Amniotic stem cell (primary cell): ENCODE measurements at regions not wholly inside any gene's neighbourhood (a gene's known extent, or its start where the extent isn't known, plus 50 kb on each side); places are given as distances from the start of the nearest gene placed in this dataset.
"Not testable (repeated sequence)": the region's sequence is repeated elsewhere in the genome, so short reads cannot be mapped to it uniquely, and the experiment has no call there.

Experiments used
- DNase-seq: peaks from one replicate; lab custom pipeline; 2025; lab: John Stamatoyannopoulos, UW

DNA sequence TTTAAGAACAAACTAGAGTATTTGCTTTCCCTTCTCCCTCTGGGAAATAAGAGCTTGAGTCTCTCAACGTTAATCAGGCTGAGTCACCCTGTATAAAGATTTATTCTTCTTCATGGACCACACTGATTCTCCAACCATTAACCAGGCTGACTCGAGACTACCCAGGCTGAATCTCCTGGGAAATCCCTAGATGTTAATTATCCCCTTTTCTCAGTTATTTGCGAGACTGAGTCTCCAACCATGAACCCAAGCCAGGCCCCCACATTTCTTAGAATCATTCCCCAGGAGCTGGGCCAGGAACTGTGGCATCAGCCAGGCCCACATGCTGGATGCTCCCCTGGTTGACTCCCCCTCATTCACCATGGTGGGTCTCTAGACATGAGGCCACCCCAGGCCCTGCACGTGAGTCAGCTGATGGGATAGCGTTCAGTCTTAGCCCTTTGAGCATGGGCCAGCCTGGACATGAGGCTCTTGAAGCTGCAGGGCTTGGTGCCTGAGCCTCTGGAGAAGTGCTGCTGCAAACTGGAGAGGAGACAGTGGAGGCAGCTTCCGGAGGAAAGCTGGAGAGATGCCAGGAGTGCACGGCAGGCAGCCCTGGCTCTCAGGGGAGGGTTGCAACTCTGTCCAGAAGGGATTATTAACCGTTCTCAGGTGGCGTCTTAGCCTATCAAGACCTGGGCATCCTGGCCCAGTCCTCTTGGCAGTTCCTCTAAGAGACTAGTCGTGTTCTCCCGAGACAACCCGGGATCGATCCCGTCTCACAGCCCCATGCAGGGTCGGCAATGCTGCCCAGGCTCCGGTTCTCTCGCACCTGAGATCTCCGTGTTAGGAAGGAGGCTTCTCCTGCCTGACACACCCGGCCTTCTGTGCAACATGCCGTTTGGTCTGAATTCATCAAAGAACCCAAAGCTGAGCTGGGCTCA is 296.6 kb downstream of the ADGRD1 start:
- no peak for DNase-seq

DNA sequence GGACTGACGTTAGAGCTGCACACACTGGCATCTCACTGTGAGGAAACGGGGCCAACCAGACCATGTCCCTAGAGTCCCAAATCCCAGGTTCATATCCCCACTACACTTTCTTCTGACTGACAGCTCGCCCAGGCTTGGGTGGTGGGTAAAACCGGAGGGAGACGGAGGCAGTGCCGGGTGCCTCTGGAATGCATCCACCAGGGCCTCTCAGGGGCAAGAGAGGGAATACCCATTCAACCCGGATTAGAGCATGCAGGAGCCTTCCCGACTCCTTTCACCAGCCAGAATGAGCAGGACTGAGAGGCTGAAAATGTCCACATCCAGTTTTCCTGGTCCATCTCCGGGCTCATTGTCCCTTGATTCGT is 297.2 kb downstream of the ADGRD1 start:
- DNase-seq: no peak

DNA sequence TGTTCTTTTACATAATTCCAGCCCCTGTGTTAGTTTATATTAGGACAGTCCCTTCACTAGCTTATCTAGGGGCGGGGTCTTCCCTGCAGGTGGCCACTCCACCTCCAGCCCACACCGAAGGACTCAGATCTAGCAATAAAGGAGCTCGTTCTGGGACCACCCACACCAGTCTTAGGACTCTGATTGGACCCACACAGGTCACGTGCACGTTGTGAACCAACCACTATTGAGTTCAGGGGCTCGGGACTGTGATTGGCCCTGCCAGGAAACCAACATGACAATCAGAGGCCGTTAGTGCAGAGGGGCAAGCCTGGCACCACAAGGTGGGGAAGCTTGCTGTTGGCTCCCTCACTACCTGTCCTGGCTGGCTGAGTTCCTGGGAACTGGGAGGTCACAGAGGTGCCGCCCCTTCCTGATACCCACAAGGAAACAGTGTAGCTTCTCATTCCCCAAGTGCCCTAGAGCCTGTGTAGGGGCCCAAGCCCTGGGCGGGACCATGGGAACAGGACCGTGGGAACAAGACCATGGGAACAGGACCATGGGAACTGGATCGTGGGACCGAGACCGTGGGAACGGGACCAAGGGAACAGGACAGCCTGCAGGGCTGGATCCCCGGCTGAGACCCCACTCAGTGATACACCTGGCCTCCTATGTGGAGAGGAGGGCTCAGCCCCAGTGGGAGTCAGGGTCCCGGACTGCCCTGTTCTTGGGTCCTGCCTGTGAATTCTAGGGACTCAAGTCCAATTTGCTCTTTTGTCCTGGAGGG is 297.8 kb downstream of the ADGRD1 start:
- no peak for DNase-seq

DNA sequence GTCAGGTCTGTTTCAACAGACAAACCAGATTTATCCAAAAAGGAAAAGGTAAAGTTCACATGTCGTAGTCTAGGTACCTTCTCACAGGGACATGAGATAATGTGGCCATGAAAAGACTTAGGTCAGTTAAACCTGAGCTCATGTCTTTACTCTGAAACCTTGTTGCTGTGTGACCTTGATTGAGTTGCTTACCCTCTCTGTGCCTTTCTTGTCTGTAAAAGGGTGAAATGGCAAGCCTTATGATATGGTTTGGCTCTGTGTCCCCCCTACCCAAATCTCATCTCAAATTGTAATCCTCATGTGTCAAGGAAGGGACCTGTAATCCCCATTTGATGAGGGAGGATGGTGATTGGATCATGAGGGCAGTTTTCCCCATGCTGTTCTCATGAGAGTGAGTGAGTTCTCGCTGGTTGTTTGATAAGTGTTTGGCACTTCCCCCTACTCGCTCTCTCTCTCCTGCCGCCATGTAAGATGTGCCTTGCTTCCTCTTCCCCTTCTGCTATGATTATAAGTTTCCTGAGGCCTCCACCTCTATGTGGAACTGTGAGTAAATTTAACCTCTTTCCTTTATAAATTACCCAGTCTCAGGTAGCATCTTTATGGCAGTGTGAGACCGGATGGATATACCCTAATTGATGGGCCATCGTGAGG is 299.8 kb downstream of the ADGRD1 start:
- no peak for DNase-seq

DNA sequence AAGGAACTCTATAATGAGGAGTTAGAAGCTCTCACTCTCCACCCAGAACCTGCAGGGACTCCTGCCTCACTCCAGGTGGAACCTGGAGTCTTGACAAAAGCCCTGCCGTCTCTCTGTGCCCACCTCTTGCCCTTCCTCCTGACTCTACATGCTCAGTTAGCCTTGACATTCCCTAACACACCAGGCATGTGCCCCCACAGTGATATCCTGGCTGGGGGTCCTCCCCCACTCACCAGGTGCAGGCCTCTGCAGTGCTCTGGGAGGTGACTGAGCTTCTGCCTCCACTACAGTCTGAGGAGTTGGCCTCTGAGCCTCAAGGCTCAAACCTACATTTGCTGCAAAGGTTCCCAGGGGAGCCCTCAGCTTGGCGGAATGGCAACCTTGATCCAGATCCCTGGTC is 300.7 kb downstream of the ADGRD1 start:
- DNase-seq: no peak

DNA sequence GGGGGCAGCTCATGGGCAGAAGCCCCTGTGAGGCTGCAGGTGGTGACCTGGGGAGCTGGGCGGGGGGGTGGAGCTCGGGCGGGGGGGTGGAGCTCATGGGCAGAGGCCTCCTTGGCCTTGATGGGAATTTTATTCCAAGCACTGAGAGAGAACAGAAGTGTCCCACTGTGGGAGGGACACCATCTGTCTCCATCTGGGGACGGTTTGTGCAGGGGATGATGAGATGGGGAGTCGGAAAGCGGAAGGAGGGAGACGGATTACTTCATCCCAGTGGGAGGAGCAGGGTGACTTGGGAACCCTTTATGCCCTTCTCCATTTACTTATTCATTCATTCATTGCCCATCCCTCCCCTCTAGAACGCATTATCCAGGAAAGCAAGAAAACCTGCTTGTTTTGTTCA is 304.7 kb downstream of the ADGRD1 start:
- no peak for DNase-seq

DNA sequence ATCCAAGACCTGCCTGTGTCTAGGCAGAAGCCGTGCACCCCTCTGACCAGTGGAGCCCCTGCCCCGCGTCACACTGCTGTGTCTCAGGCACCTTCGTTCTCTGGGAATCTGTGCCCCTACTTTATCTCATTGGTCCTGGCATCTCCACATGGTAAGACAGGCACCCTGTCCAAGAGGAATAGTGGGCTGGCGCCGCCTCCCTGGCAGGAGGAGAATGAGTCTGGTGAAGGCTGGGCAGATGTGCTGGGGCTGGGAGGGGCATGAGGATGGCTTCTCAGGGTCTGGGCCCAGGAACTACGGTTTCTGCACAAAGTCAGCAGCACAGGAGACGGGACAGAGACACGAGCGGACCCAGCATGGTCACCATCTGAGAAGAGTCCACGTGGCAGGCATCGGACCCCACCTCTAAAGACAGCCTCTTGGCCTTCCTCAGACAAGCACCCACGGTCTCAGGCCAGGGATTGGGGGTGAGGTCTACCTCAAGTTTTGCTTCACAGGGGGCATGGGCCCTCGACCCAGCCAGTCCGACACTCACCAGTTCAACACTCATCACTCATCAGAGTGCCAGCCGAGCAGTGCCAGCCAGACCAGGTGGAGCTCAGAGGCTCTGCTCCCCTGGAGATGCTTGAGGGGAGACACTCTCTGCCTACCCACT is 306.7 kb downstream of the ADGRD1 start:
- DNase-seq: no peak

DNA sequence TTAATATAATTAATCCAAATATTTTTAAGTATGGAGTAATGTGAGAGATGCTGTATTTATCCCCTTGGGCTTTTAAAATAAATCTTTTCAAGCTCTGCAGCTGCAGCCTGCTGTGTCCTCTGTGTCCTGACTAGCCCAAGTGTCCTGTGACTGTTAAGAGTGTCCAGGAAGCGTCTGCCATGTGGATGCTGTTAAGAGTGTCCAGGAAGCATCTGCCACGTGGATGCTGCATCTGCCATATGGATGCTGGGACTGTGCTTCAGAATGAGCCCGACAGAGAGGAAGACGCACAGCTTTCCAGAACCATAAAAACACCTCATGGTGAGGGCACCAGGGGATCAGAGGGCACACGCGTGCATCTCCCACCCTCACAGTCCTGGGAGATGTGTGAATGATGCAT is 307.2 kb downstream of the ADGRD1 start:
- no peak for DNase-seq

DNA sequence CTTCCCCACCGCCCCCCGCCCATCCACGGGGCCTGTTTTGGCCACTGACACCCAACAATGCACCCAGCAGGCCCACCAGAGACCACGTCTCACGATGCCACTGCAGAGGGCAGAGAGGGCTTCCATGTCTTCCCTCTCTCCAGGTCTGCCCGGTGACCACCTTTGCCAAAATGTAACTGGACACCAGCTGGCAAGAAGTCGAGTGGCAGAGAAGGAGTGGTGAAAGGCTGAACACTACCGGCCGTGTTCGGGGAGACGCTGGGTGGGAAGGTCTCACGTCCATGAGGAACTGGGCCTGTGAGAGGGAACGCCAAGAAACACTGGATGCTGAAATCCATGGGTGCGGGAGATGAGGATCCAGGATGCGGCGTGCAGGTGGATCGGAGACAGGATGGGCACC is 308.2 kb downstream of the ADGRD1 start:
- DNase-seq: no peak

DNA sequence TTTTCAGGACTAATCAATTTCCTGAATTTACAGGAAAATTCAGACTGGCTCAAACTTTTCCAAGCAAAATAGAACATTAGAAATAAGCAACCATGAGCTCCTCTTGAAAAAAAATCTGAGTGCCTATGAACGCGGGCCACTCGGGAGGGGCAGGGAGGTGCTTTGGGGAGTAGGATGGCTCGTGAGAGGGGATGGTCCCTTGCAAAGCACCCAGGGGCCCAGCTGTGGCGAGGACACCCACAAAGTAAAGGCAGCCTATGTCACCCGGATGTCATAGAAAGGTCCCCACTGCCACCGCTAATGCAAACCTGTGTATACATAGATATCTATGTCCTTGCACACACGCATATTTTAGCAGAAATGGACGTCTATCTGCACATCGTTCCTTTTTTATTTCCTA is 309.9 kb downstream of the ADGRD1 start:
- DNase-seq: no peak

DNA sequence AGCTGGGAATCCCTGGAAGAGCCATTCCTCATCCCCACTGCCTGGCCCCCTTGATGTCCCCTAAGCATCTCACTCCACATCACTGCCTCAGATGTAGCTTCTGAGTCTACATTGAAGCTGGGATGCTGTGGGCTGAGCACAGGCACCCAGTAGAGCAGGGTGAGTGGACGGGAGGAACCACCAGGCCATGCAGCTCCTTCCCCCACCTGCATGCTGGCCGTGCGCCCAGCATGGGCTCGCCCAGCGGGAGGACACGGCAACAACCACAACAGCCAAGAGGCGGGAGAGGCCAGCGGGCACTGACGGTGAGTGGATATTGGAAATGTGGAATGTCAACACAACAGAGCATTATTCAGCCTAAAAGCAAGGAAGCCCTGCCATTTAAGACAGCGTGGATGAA is 310.9 kb downstream of the ADGRD1 start:
- DNase-seq: no peak

DNA sequence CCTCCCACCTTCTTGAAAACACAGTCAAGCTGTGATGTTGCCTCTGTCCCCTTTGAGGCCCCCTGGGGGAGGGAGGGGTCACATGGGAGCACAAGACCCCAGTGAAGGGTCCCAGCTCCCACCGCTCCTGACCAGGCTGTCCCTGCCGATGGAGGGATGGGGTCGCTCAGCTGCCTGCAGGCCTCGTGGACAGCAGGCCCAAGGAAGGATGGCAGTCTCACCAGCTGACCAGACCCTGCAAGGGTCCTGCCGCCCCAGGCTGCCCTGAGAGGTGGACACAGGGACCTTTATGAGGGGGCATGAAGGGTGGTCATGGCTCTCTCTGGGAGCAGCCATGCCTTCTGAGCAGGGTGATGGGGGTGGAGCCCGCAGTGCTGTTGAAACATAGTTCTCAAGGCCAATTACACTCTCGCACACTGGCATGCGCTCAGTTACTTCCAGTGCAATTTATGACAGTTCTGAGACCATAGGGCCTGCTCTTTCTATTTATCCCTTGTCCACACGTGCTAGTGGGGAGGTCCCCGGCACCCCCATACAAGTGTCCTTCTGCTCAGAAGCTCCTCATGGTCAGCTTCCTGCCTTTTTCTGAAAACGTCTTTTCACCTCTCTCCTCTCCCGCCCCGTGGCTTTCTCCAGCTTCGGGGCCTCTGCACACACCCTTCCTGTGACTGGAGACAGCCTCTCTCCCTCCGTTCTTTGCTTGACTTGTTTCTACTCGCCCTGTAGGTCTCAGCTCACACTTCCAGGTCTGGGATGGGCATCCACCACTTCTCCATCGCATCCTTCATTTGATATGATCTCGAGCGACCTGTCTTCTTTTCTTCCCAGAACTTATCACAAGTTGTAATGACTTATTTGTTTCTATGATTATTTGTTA is 313.1 kb downstream of the ADGRD1 start:
- no peak for DNase-seq

DNA sequence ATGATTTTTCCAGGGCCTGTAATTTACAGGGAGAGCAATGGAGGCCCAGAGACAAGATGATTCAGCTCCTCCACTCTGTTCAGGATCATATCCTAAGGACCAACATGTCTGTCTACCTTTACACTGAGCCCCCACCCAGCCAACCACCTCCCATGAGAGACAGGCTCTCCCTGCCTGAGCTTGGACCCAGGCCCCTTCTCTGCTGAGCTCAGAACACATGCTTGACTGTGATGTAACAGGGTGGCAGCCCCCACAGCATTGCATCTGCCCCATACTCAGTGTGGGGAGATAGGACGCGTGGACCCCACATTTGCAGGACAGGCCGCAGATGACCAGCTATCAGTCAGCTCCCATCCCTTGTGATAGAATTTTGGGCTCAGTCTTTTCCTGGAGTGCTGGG is 313.9 kb downstream of the ADGRD1 start:
- DNase-seq: no peak

DNA sequence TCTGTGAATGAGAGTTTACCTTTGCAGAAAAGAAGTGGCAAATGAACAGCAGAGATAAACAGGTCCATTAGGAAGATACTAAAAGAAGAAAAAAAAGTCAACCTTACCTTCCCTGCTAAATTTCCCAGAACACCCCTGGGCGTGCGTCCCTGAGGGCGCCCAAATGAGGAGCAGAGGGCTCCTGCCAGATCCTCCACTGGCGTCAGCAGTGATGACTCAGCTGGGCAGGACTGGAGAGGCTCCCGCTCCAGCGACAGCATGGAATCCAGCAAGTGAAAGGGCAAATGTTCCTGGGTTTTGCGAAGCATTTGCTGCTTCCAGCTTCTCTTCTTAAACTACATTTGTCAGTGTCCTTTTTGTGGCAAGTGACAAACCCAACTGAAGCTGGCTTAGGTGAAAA is 314.4 kb downstream of the ADGRD1 start:
- DNase-seq: not testable (repeated sequence)

DNA sequence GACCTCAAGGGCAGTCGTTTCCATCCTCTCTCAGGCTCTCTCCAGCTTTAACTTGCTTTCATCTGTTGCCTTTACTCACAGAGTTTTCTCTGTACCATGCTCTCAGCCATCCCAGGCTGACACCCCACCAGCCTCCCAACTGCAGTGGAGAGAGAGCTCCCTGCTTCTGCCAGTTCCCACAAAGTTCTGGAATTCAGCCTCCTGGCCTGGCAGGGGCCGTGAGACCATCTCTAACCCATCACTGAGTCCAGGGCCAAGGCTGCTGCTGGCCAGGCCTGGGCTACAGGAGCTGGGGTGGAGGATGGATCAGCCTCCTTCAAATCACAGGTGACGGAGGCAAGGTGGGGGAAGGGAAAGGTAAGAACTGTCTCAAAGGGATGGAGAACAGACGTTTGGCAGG is 314.9 kb downstream of the ADGRD1 start:
- DNase-seq: not testable (repeated sequence)

DNA sequence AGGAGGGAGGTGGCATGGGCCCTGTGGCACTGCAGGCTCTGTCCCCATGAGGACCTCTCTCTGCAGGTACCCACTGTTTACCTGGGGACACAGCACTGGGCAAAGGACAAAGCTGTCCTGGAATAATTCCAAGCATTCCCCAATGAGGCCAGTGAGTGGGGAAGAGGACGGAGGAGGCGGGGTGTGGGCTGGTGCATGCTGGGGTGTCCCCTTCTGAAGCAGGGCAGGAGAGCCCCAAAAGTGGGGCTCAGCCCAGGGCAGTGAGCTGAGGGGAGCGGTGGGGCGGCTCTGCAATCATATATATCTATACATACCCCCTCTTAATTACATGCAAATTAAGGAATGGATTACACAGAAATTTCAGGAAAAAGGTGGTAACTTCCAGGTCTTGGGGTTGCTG is 315.8 kb downstream of the ADGRD1 start:
- DNase-seq: no peak

DNA sequence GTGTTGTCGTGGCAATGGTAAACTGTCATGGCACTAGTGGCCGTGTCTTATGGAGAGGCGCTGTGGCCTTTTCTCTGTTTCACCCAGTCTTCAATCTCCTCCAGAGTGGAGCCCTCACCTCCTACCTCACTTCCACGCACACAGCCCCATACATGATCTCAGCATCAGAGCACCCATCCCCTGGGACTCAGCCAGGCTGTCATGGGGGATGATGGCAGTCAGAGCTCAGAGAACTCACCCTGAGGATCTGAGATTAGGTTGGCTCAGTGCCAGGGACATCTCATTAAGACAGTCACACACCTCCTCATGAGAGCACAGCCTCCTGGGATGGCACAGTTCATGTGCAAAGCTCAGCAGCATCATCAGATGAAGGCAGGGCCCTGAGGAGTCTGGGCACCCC is 316.3 kb downstream of the ADGRD1 start:
- DNase-seq: not testable (repeated sequence)

DNA sequence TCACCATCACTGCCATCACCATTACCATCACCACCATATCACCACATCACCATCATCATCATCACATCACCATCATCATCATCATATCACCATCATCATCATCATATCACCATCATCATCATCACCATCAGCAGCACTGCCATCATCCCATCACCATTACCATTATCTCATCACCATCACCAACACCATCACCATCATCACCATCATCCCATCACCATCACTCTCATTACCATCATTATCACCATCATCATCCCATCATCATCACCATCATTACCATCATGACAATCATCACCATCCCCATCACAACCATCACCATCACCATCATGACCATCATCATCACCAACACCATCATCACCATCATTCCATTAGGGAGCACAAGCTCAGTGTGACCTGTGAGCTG is 318.0 kb downstream of the ADGRD1 start:
- no peak for DNase-seq

DNA sequence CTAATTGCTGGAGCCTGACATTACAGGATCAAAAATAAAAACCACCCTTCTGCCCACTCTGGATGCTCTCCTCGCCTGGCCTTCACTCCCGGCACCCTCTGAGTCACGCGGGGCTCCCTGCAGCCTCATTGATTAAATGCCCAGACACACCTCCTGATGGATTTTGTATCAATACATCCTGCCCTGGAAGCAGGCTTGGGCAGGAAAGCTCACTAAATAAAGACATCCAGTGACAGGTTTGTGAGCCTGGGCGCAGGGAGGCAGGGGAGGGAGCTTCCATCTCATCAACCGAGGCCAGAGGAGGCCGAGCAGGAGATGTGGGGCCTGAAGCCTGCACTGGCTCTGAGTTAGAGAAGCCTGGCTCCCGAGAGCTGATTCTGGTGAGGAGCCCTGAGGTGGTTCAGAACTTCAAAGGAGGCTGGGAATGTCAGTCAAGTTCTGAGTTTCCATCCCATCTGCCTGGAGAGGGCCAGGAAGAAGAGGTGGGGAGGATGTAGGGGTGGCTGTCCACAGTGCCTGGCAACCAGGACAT is 318.6 kb downstream of the ADGRD1 start:
- DNase-seq: not testable (repeated sequence)

DNA sequence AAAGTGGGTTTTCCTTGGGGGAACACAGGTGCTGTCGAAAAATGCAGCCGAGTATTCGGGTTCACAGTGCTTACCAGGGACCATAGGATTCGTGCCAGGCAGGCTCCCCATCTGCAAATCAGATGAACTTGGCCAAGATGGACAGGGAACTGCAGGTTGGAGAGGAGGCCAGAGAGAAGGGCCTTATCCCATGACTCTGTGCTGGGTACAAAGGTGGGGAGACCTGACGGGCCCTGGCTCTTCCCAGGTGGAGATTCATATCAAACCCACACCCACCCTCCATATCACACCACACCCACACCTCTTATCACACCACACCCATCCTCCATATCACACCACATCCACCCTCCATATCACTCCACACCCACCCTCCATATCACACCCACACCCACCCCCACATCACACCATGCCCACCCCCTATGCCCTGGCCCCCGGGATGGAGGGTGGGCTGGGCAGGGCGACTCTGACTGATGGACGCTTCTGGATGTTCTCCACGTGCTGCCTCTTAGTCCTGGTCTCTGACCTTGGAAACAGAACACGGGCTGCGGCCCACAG is 319.7 kb downstream of the ADGRD1 start:
- DNase-seq: no peak

DNA sequence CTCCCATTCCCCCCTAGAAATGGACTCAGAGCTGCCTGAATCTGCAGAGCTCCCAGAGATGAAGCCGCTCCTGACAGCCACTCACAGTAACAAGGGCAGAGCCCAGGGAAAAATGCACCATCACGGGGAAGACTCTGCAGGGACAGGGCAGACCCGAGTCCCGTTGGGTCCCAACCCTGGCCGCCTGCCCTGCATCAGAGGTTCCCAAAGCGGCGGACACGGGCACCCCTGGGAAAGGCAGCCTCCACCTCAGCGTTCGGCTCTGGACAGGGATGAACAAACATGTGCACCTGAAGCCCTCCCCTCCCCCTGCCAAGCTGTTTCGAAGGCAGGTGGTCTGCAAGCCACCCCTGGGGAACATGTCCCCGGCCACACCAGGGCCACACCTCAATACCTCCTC is 320.4 kb downstream of the ADGRD1 start:
- DNase-seq: no peak
